A673 (cell line): ENCODE measurements at regions not wholly inside any gene's neighbourhood (a gene's known extent, or its start where the extent isn't known, plus 50 kb on each side); places are given as distances from the start of the nearest gene placed in this dataset.

Experiments used
- CTCF ChIP-seq: fragments of 300-800, 200-600 bp; sonication (generic); conservative IDR thresholded peaks from 2 replicates; pipeline ENCODE4 v1.5.1; 2017; ENCODE audit warnings: low read depth, mild to moderate bottlenecking, antibody characterized with exemption, low read length, moderate library complexity, mixed read lengths
- EZH2 ChIP-seq: fragments of 200-600 bp; sonication (generic); IDR thresholded peaks from 2 replicates; pipeline ENCODE4 v1.6.1; 2017; ENCODE audit warnings: borderline replicate concordance, low read depth, mild to moderate bottlenecking, mixed read lengths, antibody characterized with exemption, low read length; ENCODE audit not compliant: poor library complexity, severe bottlenecking

GRCh38 chr17:69834494-69834893 lies 240.5 kb upstream of the KCNJ16 start:
- no peak for TF ChIP-seq CTCF
- no peak for TF ChIP-seq EZH2
